ENCODE measurements at regions not wholly inside any gene's neighbourhood (a gene's known extent, or its start where the extent isn't known, plus 50 kb on each side); places are given as distances from the start of the nearest gene placed in this dataset.
"Not testable (repeated sequence)": the region's sequence is repeated elsewhere in the genome, so short reads cannot be mapped to it uniquely, and the experiment has no call there.

DNA sequence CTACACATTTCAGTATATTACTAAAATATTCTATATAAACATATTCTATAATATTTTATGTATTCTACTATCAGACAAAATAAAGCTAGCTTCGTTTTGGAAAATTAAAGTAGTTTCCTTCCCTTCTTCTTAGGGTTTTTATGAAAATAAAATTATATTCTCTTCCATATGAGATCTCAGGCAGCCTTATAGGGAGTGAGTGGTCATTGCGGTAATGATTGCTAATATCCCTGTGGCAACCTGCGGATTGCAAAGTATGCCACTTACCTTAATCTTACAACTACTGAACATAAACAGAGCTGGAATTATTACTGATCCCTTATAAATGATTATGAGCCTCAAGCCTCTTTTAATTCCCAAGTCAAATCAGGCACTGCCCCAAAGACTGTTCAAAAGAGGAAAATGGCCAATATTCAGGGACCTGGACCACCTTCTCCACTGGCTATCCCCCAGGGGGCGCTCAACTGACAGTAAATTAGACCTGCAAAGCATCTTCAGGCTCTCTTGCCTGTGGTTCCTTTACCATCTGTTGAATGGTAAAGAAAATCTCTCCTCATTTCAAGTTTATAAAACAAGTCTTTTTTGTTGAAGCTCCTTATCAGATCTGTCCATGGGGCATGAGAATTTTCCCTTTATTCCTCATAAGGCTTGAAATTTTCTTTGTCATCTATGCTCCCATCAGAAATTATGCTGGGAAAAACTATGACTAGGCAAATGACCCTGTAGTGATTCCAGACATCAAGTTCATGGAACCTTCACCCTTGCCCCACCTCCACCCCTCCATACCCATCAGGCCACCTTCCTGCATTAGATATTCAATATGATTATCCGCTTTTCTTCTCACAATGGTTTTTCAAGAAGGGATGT lies 163.9 kb downstream of the CEMIP2 start:
- Histone ChIP-seq H4K20me1 (ENCODE audit: insufficient read depth, low read length) (no peaks in the 10 kb centered on the region), H3K27me3 (ENCODE audit: low read depth, low read length) (0 out of 2 replicates have a peak, but pooled peaks cover 5% of the 10 kb centered on the region), H3K4me1 (ENCODE audit: low read length) (no peaks in the 10 kb centered on the region), H3K27ac (ENCODE audit: low read length) (no peak overlapping the region), H2AFZ (ENCODE audit: low read depth, low read length) (no peak overlapping the region), H3K9ac (ENCODE audit: low read length) (no peak overlapping the region), H3K9me3 (ENCODE audit: insufficient read depth, low read length) (no peaks in the 10 kb centered on the region), H3K36me3 (replicated peaks; ENCODE audit: low read depth, low read length) (no peaks in the 10 kb centered on the region), H3K79me2 (ENCODE audit: low read length) (no peaks in the 10 kb centered on the region), H3K4me2 (ENCODE audit: low read length) (no peak overlapping the region), H3K4me3 (ENCODE audit: low read length) (no peak overlapping the region)
- TF ChIP-seq, protein P1, sequence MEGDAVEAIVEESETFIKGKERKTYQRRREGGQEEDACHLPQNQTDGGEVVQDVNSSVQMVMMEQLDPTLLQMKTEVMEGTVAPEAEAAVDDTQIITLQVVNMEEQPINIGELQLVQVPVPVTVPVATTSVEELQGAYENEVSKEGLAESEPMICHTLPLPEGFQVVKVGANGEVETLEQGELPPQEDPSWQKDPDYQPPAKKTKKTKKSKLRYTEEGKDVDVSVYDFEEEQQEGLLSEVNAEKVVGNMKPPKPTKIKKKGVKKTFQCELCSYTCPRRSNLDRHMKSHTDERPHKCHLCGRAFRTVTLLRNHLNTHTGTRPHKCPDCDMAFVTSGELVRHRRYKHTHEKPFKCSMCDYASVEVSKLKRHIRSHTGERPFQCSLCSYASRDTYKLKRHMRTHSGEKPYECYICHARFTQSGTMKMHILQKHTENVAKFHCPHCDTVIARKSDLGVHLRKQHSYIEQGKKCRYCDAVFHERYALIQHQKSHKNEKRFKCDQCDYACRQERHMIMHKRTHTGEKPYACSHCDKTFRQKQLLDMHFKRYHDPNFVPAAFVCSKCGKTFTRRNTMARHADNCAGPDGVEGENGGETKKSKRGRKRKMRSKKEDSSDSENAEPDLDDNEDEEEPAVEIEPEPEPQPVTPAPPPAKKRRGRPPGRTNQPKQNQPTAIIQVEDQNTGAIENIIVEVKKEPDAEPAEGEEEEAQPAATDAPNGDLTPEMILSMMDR (IDR thresholded peaks at IDR 0.05; ENCODE audit: low read depth, low read length): peak; percentile 86
- no peak for TF ChIP-seq EZH2phosphoT487 (IDR thresholded peaks at IDR 0.05; ENCODE audit: low read depth)

DNA sequence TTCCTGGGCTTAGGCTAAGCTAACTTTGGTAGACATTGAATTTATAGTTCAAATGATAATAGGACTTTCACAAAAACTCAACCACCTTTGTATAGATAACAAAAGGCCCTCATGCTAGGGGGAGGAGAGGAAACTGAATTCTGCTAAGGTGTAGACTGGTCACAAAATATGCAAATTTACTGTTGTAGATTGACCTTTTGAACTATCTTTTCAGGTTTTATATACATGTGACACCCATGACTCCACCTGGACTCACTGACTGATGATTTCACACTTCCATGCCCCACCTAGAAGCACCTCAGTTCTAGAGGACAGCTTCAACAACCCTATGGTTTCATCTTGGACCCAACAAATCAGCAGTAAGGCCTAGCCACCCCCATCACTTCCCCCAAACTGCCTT lies 165.7 kb downstream of the CEMIP2 start:
- 0 out of 2 replicates have a peak, but pooled peaks cover 2% of the 10 kb centered on the region for H3K27me3 ChIP-seq (ENCODE audit: low read depth, low read length)
- H3K4me3 ChIP-seq (ENCODE audit: low read length): no peak overlapping the region

DNA sequence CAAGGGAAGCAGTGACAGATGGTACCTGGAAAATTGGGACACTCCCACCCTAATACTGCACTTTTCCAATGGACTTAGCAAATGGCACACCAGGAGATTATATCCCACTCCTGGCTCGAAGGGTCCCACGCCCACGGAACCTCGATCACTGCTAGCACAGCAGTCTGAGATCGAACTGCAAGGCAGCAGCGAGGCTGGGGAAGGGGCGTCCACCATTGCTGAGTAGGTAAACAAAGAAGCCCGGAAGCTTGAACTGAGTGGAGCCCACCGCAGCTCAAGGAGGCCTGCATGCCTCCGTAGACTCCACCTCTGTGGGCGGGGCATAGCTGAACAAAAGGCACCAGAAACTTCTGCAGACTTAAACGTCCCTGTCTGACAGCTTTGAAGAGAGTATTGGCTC lies 172.6 kb downstream of the CEMIP2 start:
- not testable (repeated sequence) for H4K20me1 ChIP-seq (ENCODE audit: insufficient read depth, low read length); H3K9me3 ChIP-seq (ENCODE audit: insufficient read depth, low read length); H3K4me2 ChIP-seq (ENCODE audit: low read length); H3K27me3 ChIP-seq (ENCODE audit: low read depth, low read length); H3K79me2 ChIP-seq (ENCODE audit: low read length); H3K9ac ChIP-seq (ENCODE audit: low read length); H3K36me3 ChIP-seq (replicated peaks; ENCODE audit: low read depth, low read length); H3K27ac ChIP-seq (ENCODE audit: low read length); H2AFZ ChIP-seq (ENCODE audit: low read depth, low read length); H3K4me1 ChIP-seq (ENCODE audit: low read length); H3K4me3 ChIP-seq (ENCODE audit: low read length)

More for the DNA sequence above, 165.7 kb downstream of the CEMIP2 start:
- Histone ChIP-seq H3K36me3 (replicated peaks; ENCODE audit: low read depth, low read length) (no peaks in the 10 kb centered on the region), H3K27ac (ENCODE audit: low read length) (no peak overlapping the region), H3K9ac (ENCODE audit: low read length) (no peak overlapping the region), H3K4me2 (ENCODE audit: low read length) (no peak overlapping the region), H2AFZ (ENCODE audit: low read depth, low read length) (no peak overlapping the region), H3K79me2 (ENCODE audit: low read length) (no peaks in the 10 kb centered on the region), H3K4me1 (ENCODE audit: low read length) (no peaks in the 10 kb centered on the region), H4K20me1 (ENCODE audit: insufficient read depth, low read length) (no peaks in the 10 kb centered on the region), H3K9me3 (ENCODE audit: insufficient read depth, low read length) (no peaks in the 10 kb centered on the region)
- TF ChIP-seq EZH2phosphoT487 (IDR thresholded peaks at IDR 0.05; ENCODE audit: low read depth): no peak
- TF ChIP-seq, protein P1 (IDR thresholded peaks at IDR 0.05; ENCODE audit: low read depth, low read length): no peak

DNA sequence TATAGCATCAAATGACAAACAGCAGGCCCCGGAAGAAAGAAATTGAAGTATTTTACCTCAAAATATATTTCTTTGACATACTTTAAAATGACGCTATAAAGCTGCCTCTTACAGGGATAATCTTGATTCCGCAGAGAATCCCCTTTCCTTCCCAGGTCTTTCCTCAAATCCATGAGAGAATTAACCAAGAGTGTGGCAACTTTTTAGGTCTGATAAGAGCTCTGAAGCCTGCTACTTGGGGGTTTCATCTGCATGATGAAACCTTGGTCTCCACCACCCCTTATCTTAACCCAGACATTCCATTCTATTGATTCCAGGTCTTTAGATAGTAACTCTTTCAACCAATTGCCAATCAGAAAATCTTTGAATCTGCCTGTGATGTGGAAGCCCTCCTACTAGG lies 173.8 kb downstream of the CEMIP2 start:
- Histone ChIP-seq H3K27me3 (ENCODE audit: low read depth, low read length) (no peaks in the 10 kb centered on the region), H3K79me2 (ENCODE audit: low read length) (no peaks in the 10 kb centered on the region), H3K9ac (ENCODE audit: low read length) (no peak overlapping the region), H3K27ac (ENCODE audit: low read length) (no peak overlapping the region), H3K4me3 (ENCODE audit: low read length) (no peak overlapping the region), H3K36me3 (replicated peaks; ENCODE audit: low read depth, low read length) (no peaks in the 10 kb centered on the region), H3K4me1 (ENCODE audit: low read length) (no peaks in the 10 kb centered on the region), H4K20me1 (ENCODE audit: insufficient read depth, low read length) (no peaks in the 10 kb centered on the region), H2AFZ (ENCODE audit: low read depth, low read length) (no peak overlapping the region), H3K9me3 (ENCODE audit: insufficient read depth, low read length) (no peaks in the 10 kb centered on the region), H3K4me2 (ENCODE audit: low read length) (no peak overlapping the region)
- TF ChIP-seq, protein P1 (IDR thresholded peaks at IDR 0.05; ENCODE audit: low read depth, low read length): no peak
- TF ChIP-seq EZH2phosphoT487 (IDR thresholded peaks at IDR 0.05; ENCODE audit: low read depth): no peak

Measured in OCI-LY3 (cell line).